ENCODE measurements at regions not wholly inside any gene's neighbourhood (a gene's known extent, or its start where the extent isn't known, plus 50 kb on each side); places are given as distances from the start of the nearest gene placed in this dataset.

DNA sequence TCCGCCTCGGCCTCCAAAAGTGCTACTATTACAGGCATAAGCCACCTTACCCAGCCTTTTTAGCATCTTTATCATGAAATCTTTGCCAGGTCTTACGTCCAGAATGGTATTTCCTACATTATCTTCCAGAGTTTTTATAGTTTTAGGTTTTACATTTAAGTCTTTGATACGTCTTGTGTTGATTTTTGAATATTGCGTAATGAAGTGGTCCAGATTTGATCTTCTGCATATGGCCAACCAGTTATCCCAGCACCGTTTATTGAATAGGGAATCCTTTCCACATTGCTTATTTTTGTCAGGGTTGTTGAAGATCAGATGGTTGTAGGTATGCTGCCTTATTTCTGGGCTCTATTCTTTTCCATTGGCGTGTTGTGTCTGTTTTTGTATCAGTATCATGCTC is 349.6 kb downstream of the KCTD8 start:
- Histone ChIP-seq H3K4me2 (no peak overlapping the region), H2AFZ (no peak overlapping the region), H3K27ac (ENCODE audit: low read depth) (no peak overlapping the region), H3K27me3 (ENCODE audit: insufficient read depth) (no peaks in the 10 kb centered on the region), H4K20me1 (replicated peaks; ENCODE audit: insufficient read depth) (no peaks in the 10 kb centered on the region), H3K79me2 (replicated peaks; ENCODE audit: insufficient read depth) (no peaks in the 10 kb centered on the region), H3F3A (replicated peaks; ENCODE audit: low read depth) (no peaks in the 10 kb centered on the region), H3K9me2 (ENCODE audit: insufficient read depth) (peaks cover 7% of the 10 kb centered on the region; the same call in 1 of the 2 replicates), H3K4me1 (ENCODE audit: insufficient read depth) (peaks cover 14% of the 10 kb centered on the region), H3K36me3 (ENCODE audit: insufficient read depth) (no peaks in the 10 kb centered on the region), H3K4me3 (no peak overlapping the region)
- TF ChIP-seq NANOG (IDR thresholded peaks at IDR 0.05; ENCODE audit: borderline replicate concordance) = no peak
- TF ChIP-seq, protein P1, sequence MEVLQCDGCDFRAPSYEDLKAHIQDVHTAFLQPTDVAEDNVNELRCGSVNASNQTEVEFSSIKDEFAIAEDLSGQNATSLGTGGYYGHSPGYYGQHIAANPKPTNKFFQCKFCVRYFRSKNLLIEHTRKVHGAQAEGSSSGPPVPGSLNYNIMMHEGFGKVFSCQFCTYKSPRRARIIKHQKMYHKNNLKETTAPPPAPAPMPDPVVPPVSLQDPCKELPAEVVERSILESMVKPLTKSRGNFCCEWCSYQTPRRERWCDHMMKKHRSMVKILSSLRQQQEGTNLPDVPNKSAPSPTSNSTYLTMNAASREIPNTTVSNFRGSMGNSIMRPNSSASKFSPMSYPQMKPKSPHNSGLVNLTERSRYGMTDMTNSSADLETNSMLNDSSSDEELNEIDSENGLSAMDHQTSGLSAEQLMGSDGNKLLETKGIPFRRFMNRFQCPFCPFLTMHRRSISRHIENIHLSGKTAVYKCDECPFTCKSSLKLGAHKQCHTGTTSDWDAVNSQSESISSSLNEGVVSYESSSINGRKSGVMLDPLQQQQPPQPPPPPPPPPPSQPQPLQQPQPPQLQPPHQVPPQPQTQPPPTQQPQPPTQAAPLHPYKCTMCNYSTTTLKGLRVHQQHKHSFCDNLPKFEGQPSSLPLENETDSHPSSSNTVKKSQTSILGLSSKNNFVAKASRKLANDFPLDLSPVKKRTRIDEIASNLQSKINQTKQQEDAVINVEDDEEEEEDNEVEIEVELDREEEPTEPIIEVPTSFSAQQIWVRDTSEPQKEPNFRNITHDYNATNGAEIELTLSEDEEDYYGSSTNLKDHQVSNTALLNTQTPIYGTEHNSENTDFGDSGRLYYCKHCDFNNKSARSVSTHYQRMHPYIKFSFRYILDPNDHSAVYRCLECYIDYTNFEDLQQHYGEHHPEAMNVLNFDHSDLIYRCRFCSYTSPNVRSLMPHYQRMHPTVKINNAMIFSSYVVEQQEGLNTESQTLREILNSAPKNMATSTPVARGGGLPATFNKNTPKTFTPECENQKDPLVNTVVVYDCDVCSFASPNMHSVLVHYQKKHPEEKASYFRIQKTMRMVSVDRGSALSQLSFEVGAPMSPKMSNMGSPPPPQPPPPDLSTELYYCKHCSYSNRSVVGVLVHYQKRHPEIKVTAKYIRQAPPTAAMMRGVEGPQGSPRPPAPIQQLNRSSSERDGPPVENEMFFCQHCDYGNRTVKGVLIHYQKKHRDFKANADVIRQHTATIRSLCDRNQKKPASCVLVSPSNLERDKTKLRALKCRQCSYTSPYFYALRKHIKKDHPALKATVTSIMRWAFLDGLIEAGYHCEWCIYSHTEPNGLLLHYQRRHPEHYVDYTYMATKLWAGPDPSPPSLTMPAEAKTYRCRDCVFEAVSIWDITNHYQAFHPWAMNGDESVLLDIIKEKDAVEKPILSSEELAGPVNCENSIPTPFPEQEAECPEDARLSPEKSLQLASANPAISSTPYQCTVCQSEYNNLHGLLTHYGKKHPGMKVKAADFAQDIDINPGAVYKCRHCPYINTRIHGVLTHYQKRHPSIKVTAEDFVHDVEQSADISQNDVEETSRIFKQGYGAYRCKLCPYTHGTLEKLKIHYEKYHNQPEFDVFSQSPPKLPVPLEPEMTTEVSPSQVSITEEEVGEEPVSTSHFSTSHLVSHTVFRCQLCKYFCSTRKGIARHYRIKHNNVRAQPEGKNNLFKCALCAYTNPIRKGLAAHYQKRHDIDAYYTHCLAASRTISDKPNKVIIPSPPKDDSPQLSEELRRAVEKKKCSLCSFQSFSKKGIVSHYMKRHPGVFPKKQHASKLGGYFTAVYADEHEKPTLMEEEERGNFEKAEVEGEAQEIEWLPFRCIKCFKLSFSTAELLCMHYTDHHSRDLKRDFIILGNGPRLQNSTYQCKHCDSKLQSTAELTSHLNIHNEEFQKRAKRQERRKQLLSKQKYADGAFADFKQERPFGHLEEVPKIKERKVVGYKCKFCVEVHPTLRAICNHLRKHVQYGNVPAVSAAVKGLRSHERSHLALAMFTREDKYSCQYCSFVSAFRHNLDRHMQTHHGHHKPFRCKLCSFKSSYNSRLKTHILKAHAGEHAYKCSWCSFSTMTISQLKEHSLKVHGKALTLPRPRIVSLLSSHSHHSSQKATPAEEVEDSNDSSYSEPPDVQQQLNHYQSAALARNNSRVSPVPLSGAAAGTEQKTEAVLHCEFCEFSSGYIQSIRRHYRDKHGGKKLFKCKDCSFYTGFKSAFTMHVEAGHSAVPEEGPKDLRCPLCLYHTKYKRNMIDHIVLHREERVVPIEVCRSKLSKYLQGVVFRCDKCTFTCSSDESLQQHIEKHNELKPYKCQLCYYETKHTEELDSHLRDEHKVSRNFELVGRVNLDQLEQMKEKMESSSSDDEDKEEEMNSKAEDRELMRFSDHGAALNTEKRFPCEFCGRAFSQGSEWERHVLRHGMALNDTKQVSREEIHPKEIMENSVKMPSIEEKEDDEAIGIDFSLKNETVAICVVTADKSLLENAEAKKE (CRISPR knock-in tag; IDR thresholded peaks at IDR 0.05) = no peak
- TF ChIP-seq, protein P2, sequence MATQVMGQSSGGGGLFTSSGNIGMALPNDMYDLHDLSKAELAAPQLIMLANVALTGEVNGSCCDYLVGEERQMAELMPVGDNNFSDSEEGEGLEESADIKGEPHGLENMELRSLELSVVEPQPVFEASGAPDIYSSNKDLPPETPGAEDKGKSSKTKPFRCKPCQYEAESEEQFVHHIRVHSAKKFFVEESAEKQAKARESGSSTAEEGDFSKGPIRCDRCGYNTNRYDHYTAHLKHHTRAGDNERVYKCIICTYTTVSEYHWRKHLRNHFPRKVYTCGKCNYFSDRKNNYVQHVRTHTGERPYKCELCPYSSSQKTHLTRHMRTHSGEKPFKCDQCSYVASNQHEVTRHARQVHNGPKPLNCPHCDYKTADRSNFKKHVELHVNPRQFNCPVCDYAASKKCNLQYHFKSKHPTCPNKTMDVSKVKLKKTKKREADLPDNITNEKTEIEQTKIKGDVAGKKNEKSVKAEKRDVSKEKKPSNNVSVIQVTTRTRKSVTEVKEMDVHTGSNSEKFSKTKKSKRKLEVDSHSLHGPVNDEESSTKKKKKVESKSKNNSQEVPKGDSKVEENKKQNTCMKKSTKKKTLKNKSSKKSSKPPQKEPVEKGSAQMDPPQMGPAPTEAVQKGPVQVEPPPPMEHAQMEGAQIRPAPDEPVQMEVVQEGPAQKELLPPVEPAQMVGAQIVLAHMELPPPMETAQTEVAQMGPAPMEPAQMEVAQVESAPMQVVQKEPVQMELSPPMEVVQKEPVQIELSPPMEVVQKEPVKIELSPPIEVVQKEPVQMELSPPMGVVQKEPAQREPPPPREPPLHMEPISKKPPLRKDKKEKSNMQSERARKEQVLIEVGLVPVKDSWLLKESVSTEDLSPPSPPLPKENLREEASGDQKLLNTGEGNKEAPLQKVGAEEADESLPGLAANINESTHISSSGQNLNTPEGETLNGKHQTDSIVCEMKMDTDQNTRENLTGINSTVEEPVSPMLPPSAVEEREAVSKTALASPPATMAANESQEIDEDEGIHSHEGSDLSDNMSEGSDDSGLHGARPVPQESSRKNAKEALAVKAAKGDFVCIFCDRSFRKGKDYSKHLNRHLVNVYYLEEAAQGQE (IDR thresholded peaks at IDR 0.05; ENCODE audit: unreplicated experiment) = no peak
- TF ChIP-seq EZH2 (IDR thresholded peaks at IDR 0.05; ENCODE audit: low read depth, unreplicated experiment) = no peak
- no peak for TF ChIP-seq STAT1 (IDR thresholded peaks at IDR 0.05; ENCODE audit: unreplicated experiment)
- no peak for TF ChIP-seq JUNB (IDR thresholded peaks at IDR 0.05; ENCODE audit: unreplicated experiment)
- TF ChIP-seq, protein P3, sequence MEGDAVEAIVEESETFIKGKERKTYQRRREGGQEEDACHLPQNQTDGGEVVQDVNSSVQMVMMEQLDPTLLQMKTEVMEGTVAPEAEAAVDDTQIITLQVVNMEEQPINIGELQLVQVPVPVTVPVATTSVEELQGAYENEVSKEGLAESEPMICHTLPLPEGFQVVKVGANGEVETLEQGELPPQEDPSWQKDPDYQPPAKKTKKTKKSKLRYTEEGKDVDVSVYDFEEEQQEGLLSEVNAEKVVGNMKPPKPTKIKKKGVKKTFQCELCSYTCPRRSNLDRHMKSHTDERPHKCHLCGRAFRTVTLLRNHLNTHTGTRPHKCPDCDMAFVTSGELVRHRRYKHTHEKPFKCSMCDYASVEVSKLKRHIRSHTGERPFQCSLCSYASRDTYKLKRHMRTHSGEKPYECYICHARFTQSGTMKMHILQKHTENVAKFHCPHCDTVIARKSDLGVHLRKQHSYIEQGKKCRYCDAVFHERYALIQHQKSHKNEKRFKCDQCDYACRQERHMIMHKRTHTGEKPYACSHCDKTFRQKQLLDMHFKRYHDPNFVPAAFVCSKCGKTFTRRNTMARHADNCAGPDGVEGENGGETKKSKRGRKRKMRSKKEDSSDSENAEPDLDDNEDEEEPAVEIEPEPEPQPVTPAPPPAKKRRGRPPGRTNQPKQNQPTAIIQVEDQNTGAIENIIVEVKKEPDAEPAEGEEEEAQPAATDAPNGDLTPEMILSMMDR (conservative IDR thresholded peaks at IDR 0.05; ENCODE audit: low read depth in 2 of 2) = no peak
- TF ChIP-seq, protein P4, sequence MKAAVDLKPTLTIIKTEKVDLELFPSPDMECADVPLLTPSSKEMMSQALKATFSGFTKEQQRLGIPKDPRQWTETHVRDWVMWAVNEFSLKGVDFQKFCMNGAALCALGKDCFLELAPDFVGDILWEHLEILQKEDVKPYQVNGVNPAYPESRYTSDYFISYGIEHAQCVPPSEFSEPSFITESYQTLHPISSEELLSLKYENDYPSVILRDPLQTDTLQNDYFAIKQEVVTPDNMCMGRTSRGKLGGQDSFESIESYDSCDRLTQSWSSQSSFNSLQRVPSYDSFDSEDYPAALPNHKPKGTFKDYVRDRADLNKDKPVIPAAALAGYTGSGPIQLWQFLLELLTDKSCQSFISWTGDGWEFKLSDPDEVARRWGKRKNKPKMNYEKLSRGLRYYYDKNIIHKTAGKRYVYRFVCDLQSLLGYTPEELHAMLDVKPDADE (IDR thresholded peaks at IDR 0.05) = no peak
- no peak for TF ChIP-seq POLR2AphosphoS5 (IDR thresholded peaks at IDR 0.05; ENCODE audit: low read depth)
- TF ChIP-seq ZNF114 (CRISPR knock-in tag; IDR thresholded peaks at IDR 0.05) = no peak
- no peak for TF ChIP-seq EZH2phosphoT487 (IDR thresholded peaks at IDR 0.05; ENCODE audit: unreplicated experiment)
- TF ChIP-seq CREB1 (CRISPR knock-in tag; IDR thresholded peaks at IDR 0.05; ENCODE audit: low read depth) = no peak
- no peak for TF ChIP-seq ZNF331 (CRISPR knock-in tag; IDR thresholded peaks at IDR 0.05; ENCODE audit: low read depth)
- ATAC-seq (no peak), DNase-seq (ENCODE audit: low spot score) (no peak)
- peaks cover 30% of the 10 kb centered on the region for H3K36me3 Mint-ChIP-seq (ENCODE audit: low read depth)
- H3K27ac Mint-ChIP-seq = no peak overlapping the region
- H3K9me3 Mint-ChIP-seq = peaks cover 26% of the 10 kb centered on the region
- peaks cover under 1% of the 10 kb centered on the region for H3K27me3 Mint-ChIP-seq (ENCODE audit: insufficient read depth, low read depth, poor library complexity)
- H3K4me1 Mint-ChIP-seq = peaks cover 17% of the 10 kb centered on the region
- H3K4me3 Mint-ChIP-seq = no peak overlapping the region

Data from GM23338 (cell line).